Peyer's patch (tissue), 4 donors: ENCODE measurements at regions not wholly inside any gene's neighbourhood (a gene's known extent, or its start where the extent isn't known, plus 50 kb on each side); places are given as distances from the start of the nearest gene placed in this dataset.

Source experiments
- DNase-seq, 3 donors: peaks; one replicate each; pipeline ENCODE4 v3.0.0-alpha.2; 2017 to 2019
- H3K27ac ChIP-seq, 4 donors: fragments of 200-600 bp; sonication (generic); one replicate each; pipeline ENCODE4 v1.5.1; 2016 to 2019
- H3K27me3 ChIP-seq, 2 donors: fragments of 200-600 bp; sonication (generic); one replicate each; pipeline ENCODE4 v1.5.1; 2019
- H3K36me3 ChIP-seq, 3 donors: fragments of 200-600 bp; sonication (generic); one replicate each; pipeline ENCODE4 v1.5.1; 2016 to 2019
- H3K4me1 ChIP-seq, 4 donors: fragments of 200-600 bp; sonication (generic); one replicate each; pipeline ENCODE4 v1.5.1; 2016 to 2019
- H3K4me3 ChIP-seq, 4 donors: fragments of 200-600 bp; sonication (generic); 1 replicate in 3 of 4; 2 replicates in 1 of 4; pipeline ENCODE4 v1.5.1; 2016 to 2019; ENCODE audit warnings: mild to moderate bottlenecking in 1 of 4
- H3K9me3 ChIP-seq, 4 donors: fragments of 200-600 bp; sonication (generic); one replicate each; pipeline ENCODE4 v1.5.1; 2016 to 2019; ENCODE audit warnings: mild to moderate bottlenecking in 1 of 4
- POLR2A ChIP-seq, 2 donors: fragments of 450-650 bp; IDR thresholded peaks; one replicate each; pipeline ENCODE4 v1.5.1; 2017; ENCODE audit warnings: antibody characterized with exemption in 2 of 2, mild to moderate bottlenecking in 2 of 2, moderate library complexity in 2 of 2
- TF ChIP-seq, protein P1 (sequence below), 6 experiments: fragments of 450-650 bp in 4 of 6; fragments of 200-600 bp in 2 of 6; sonication (generic) in 1 of 6; IDR thresholded peaks; one replicate each; pipeline ENCODE4 v1.5.1; 2017 to 2019; ENCODE audit warnings: antibody characterized with exemption in 6 of 6, mild to moderate bottlenecking in 3 of 6, moderate library complexity in 1 of 6

GRCh38 chr2:226445216-226445861 lies 354.3 kb downstream of the IRS1 start:
- DNase-seq: no peak
- no peaks in the 10 kb centered on the region for H3K9me3 ChIP-seq
- TF ChIP-seq, protein P1, sequence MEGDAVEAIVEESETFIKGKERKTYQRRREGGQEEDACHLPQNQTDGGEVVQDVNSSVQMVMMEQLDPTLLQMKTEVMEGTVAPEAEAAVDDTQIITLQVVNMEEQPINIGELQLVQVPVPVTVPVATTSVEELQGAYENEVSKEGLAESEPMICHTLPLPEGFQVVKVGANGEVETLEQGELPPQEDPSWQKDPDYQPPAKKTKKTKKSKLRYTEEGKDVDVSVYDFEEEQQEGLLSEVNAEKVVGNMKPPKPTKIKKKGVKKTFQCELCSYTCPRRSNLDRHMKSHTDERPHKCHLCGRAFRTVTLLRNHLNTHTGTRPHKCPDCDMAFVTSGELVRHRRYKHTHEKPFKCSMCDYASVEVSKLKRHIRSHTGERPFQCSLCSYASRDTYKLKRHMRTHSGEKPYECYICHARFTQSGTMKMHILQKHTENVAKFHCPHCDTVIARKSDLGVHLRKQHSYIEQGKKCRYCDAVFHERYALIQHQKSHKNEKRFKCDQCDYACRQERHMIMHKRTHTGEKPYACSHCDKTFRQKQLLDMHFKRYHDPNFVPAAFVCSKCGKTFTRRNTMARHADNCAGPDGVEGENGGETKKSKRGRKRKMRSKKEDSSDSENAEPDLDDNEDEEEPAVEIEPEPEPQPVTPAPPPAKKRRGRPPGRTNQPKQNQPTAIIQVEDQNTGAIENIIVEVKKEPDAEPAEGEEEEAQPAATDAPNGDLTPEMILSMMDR (IDR thresholded peaks at IDR 0.05): no peak
- TF ChIP-seq POLR2A (IDR thresholded peaks at IDR 0.05): no peak
- H3K4me1 ChIP-seq: peaks cover 0 to 18% (median 0%) of the 10 kb centered on the region in 4 donors
- no peaks in the 10 kb centered on the region for H3K36me3 ChIP-seq
- H3K27me3 ChIP-seq: no peaks in the 10 kb centered on the region
- H3K4me3 ChIP-seq: no peak overlapping the region
- H3K27ac ChIP-seq: peak overlapping the region in 1 of 4 donors; percentile 4

DNA sequence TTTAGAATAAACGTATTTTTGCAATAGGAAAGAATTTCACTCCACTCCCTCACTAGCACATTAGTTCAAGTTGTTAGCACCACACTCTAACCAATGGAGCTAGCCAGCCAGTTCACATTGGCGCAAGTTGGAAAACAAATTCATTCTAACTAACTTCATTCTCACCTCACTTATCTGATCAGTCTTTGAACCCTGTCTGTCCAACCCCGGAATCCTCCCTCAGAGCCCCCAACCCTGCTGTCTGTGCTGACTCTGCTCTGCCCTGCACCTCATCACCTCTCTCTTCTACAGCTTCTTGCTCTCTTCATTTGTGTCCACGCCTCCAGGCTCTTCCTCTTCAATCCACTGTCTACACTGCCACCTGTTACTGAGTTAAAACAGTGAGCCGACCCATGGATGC lies 356.5 kb downstream of the IRS1 start:
- no peak for DNase-seq

DNA sequence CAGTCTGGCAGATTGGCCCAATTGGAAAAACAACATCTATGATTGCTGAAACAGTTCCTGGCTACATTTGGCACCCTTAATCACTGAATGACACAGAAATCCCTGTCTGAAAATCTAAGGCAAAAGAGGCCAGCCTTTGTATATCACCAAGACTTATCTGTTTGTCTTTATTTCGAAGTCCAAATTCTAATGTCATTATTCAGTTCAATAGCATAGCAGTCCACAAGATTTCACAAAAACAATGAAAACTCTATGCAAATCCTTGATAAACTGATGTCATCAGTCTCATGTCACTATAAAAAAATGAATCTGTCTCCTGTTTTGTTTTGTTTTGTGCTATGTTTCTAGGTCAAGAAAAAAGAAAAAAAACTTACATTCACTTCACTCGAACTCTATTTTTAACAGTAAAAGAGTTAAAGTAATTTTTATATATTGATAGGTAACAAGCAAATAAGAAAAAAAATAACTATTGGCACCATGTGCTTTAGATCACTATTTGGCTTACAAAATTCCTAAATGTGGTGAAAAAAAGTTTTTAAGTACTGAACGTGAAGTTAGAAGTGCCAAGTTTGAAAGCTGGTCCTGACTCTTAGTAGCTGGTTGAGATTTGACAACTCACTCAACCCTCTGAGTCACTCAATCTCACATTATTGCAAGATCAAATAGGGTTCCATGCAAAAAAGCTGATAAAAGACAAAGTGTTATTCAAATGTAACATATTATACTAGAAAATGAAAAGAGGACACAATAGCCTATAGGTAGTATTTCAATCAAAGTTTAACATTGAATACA lies 359.3 kb downstream of the IRS1 start:
- Histone ChIP-seq H3K27me3 (no peaks in the 10 kb centered on the region), H3K4me3 (no peak overlapping the region), H3K9me3 (no peaks in the 10 kb centered on the region), H3K4me1 (no peaks in the 10 kb centered on the region), H3K36me3 (no peaks in the 10 kb centered on the region), H3K27ac (no peak overlapping the region)
- TF ChIP-seq, protein P1 (IDR thresholded peaks at IDR 0.05): no peak
- TF ChIP-seq POLR2A (IDR thresholded peaks at IDR 0.05): no peak
- no peak for DNase-seq

More for the DNA sequence above, 356.5 kb downstream of the IRS1 start:
- TF ChIP-seq POLR2A (IDR thresholded peaks at IDR 0.05): no peak
- TF ChIP-seq, protein P1 (IDR thresholded peaks at IDR 0.05): no peak
- Histone ChIP-seq H3K4me3 (no peak overlapping the region), H3K9me3 (no peaks in the 10 kb centered on the region), H3K27me3 (no peaks in the 10 kb centered on the region), H3K36me3 (no peaks in the 10 kb centered on the region), H3K4me1 (peaks cover 0 to 18% (median 0%) of the 10 kb centered on the region in 4 donors), H3K27ac (no peak overlapping the region)

DNA sequence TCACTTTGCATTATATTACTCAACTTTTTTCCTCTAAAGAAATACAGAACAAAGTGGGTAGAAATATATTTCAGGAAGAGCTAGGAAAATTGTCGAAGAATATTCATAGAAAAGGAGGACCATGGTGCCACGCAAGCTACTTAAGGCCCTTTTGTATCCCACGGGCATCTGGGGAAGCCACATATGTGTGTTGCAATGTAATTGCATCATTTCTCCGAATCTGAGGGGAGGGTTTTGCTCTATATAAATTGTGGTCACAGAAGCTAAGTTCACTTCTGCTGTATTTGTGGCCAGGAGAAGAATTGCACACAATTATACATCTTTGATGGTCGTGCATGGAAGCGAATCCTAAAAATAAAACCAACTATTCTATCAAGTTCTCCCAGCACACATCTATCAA lies 360.3 kb downstream of the IRS1 start:
- H3K36me3 ChIP-seq: no peaks in the 10 kb centered on the region
- no peak for DNase-seq
- no peak overlapping the region for H3K4me3 ChIP-seq
- H3K27me3 ChIP-seq: no peaks in the 10 kb centered on the region
- TF ChIP-seq, protein P1 (IDR thresholded peaks at IDR 0.05): no peak
- TF ChIP-seq POLR2A (IDR thresholded peaks at IDR 0.05): no peak
- no peaks in the 10 kb centered on the region for H3K4me1 ChIP-seq
- no peaks in the 10 kb centered on the region for H3K9me3 ChIP-seq
- no peak overlapping the region for H3K27ac ChIP-seq

GRCh38 chr2:226435146-226435545 lies 364.5 kb downstream of the IRS1 start:
- H3K4me3 ChIP-seq: no peak overlapping the region
- no peak overlapping the region for H3K27ac ChIP-seq
- H3K9me3 ChIP-seq: no peaks in the 10 kb centered on the region
- H3K27me3 ChIP-seq: no peaks in the 10 kb centered on the region
- H3K4me1 ChIP-seq: no peaks in the 10 kb centered on the region
- H3K36me3 ChIP-seq: no peaks in the 10 kb centered on the region
- TF ChIP-seq, protein P1 (IDR thresholded peaks at IDR 0.05): no peak
- no peak for TF ChIP-seq POLR2A (IDR thresholded peaks at IDR 0.05)
- DNase-seq: no peak
